Lower leg skin (tissue), 3 donors: ENCODE measurements at regions not wholly inside any gene's neighbourhood (a gene's known extent, or its start where the extent isn't known, plus 50 kb on each side); places are given as distances from the start of the nearest gene placed in this dataset.

Experiments
- POLR2A ChIP-seq, 2 donors: fragments of 450-650 bp; IDR thresholded peaks; one replicate each; pipeline ENCODE4 v1.6.1; 2016 to 2017; ENCODE audit warnings: antibody characterized with exemption in 2 of 2, mild to moderate bottlenecking in 1 of 2, moderate library complexity in 1 of 2
- TF ChIP-seq, protein P1 (sequence below), 3 donors: fragments of 450-650 bp; IDR thresholded peaks; one replicate each; pipeline ENCODE4 v1.5.1; 2016; ENCODE audit warnings: antibody characterized with exemption in 3 of 3, mild to moderate bottlenecking in 3 of 3, moderate library complexity in 2 of 3

DNA sequence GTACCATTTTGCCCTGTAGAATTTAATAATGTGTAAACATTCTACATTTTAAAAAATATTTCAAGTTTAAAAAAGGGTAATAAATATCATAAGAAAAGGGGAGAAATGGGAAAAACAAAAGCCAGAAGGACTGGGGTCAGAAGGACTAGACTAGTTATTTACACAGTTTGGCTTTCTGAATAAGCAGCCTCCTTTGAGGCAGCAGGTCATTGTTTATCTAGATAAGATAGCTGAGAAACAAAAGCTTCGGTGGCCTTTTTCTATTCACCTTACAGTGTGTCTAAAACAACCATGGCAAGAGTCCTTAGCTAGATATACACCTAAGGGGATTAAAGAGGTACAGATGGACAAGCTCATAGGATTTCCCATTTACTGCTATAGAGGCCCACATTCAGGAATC is 396.5 kb upstream of the PMFBP1 start:
- TF ChIP-seq, protein P1, sequence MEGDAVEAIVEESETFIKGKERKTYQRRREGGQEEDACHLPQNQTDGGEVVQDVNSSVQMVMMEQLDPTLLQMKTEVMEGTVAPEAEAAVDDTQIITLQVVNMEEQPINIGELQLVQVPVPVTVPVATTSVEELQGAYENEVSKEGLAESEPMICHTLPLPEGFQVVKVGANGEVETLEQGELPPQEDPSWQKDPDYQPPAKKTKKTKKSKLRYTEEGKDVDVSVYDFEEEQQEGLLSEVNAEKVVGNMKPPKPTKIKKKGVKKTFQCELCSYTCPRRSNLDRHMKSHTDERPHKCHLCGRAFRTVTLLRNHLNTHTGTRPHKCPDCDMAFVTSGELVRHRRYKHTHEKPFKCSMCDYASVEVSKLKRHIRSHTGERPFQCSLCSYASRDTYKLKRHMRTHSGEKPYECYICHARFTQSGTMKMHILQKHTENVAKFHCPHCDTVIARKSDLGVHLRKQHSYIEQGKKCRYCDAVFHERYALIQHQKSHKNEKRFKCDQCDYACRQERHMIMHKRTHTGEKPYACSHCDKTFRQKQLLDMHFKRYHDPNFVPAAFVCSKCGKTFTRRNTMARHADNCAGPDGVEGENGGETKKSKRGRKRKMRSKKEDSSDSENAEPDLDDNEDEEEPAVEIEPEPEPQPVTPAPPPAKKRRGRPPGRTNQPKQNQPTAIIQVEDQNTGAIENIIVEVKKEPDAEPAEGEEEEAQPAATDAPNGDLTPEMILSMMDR (IDR thresholded peaks at IDR 0.05) = no peak
- TF ChIP-seq POLR2A (IDR thresholded peaks at IDR 0.05) = no peak
